ENCODE measurements at regions not wholly inside any gene's neighbourhood (a gene's known extent, or its start where the extent isn't known, plus 50 kb on each side); places are given as distances from the start of the nearest gene placed in this dataset.

DNA sequence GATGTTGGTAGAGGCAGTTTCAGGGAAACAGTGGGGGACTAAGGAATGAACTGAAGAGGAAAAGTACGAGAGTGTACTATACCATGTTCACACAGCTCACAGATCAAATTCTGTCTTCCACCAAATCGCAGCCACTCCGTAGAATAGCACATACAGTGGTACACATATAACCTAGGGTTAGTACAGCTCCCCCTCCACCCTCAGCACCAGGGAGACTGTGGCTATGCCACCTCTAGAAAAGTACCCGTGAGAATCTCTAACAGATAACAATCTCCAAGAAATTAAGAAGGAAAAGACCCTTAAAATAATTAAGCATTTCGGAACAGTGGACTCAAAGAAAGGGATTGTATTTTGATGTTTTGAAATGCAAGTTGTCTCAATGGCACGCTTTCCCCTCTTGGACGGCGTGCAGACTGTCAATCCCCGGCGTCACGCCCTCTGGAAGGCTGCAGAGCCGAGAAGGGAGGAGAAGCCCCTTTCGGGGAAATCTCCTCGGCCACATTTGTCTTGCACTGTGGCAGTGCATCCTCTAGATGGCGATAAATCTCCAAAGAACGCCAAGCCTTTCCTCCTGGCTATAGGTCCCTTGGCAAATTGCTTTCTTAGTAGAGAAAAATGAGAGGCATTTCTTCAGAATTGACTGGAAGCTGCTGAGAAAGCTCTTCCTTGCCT lies 345.0 kb downstream of the REEP3 start:
- H3K4me3 ChIP-seq, result no peak overlapping the region
- H4K20me1 ChIP-seq (ENCODE audit: insufficient read depth, poor library complexity, severe bottlenecking), result no peaks in the 10 kb centered on the region
- no peak overlapping the region for H3K27ac ChIP-seq
- H3K27me3 ChIP-seq, result peaks cover 11% of the 10 kb centered on the region
- no peaks in the 10 kb centered on the region for H3K9me2 ChIP-seq (replicated peaks; ENCODE audit: insufficient read depth)
- H3K4me1 ChIP-seq (ENCODE audit: insufficient read depth), result no peaks in the 10 kb centered on the region
- no peaks in the 10 kb centered on the region for H3K9me3 ChIP-seq (ENCODE audit: low read depth)
- 10% methylated on average over 16 of the region's 16 CpGs for WGBS (ENCODE audit: low lambda C conversion rate, missing lambda C conversion rate)
- H2AFZ ChIP-seq, result peak overlapping the region; percentile 30
- peak; percentile 83 for TF ChIP-seq CTCF (IDR thresholded peaks at IDR 0.05; ENCODE audit: poor library complexity)
- TF ChIP-seq EZH2 (IDR thresholded peaks at IDR 0.05; ENCODE audit: borderline replicate concordance), result no peak
- DNase-seq (ENCODE audit: low spot score), result peak; percentile 84
- no peaks in the 10 kb centered on the region for H3K79me2 ChIP-seq
- H3K4me2 ChIP-seq, result peak overlapping the region; percentile 67
- no peaks in the 10 kb centered on the region for H3K36me3 ChIP-seq (replicated peaks; ENCODE audit: insufficient read depth, low read depth)

- 10% methylated on average over 2 of the region's 2 CpGs for WGBS (ENCODE audit: low lambda C conversion rate, missing lambda C conversion rate)
- Histone ChIP-seq H4K20me1 (ENCODE audit: insufficient read depth, poor library complexity, severe bottlenecking) (no peaks in the 10 kb centered on the region), H3K4me3 (no peak overlapping the region), H3K9me2 (replicated peaks; ENCODE audit: insufficient read depth) (no peaks in the 10 kb centered on the region), H3K27me3 (peaks cover 11% of the 10 kb centered on the region), H3K27ac (no peak overlapping the region), H3K79me2 (no peaks in the 10 kb centered on the region), H2AFZ (peak overlapping the region; percentile 30), H3K4me1 (ENCODE audit: insufficient read depth) (no peaks in the 10 kb centered on the region), H3K36me3 (replicated peaks; ENCODE audit: insufficient read depth, low read depth) (no peaks in the 10 kb centered on the region), H3K4me2 (peak overlapping the region; percentile 67), H3K9me3 (ENCODE audit: low read depth) (no peaks in the 10 kb centered on the region)
- peak; percentile 29 for DNase-seq (ENCODE audit: low spot score)
- TF ChIP-seq EZH2phosphoT487 (IDR thresholded peaks at IDR 0.05; ENCODE audit: low read depth, severe bottlenecking, unreplicated experiment) (no peak), CTCF (IDR thresholded peaks at IDR 0.05; ENCODE audit: poor library complexity) (peak; percentile 6), EZH2 (IDR thresholded peaks at IDR 0.05; ENCODE audit: borderline replicate concordance) (no peak)
These were observed 345.5 kb downstream of the REEP3 start for GRCh38 chr10:63866747-63867140.

GRCh38 chr10:63878428-63878827 lies 357.2 kb downstream of the REEP3 start:
- TF ChIP-seq EZH2phosphoT487 (IDR thresholded peaks at IDR 0.05; ENCODE audit: low read depth, severe bottlenecking, unreplicated experiment), result no peak
- no peak for TF ChIP-seq CTCF (IDR thresholded peaks at IDR 0.05; ENCODE audit: poor library complexity)
- TF ChIP-seq EZH2 (IDR thresholded peaks at IDR 0.05; ENCODE audit: borderline replicate concordance), result no peak
- Histone ChIP-seq H3K27ac (no peak overlapping the region), H3K9me3 (ENCODE audit: low read depth) (peaks cover 7% of the 10 kb centered on the region), H4K20me1 (ENCODE audit: insufficient read depth, poor library complexity, severe bottlenecking) (no peaks in the 10 kb centered on the region), H3K4me2 (no peak overlapping the region), H3K4me3 (no peak overlapping the region), H3K4me1 (ENCODE audit: insufficient read depth) (no peaks in the 10 kb centered on the region), H3K36me3 (replicated peaks; ENCODE audit: insufficient read depth, low read depth) (no peaks in the 10 kb centered on the region), H2AFZ (no peak overlapping the region), H3K27me3 (no peaks in the 10 kb centered on the region), H3K9me2 (replicated peaks; ENCODE audit: insufficient read depth) (no peaks in the 10 kb centered on the region), H3K79me2 (no peaks in the 10 kb centered on the region)
- no peak for DNase-seq (ENCODE audit: low spot score)
- 74% methylated on average over 2 of the region's 2 CpGs for WGBS (ENCODE audit: low lambda C conversion rate, missing lambda C conversion rate)

All from hepatocyte (in vitro differentiated cells).